CD14-positive monocyte (primary cell): ENCODE measurements at regions not wholly inside any gene's neighbourhood (a gene's known extent, or its start where the extent isn't known, plus 50 kb on each side); places are given as distances from the start of the nearest gene placed in this dataset.

ENCODE experiments used
- DNase-seq, 3 donors: peaks; one replicate each; pipeline ENCODE4 v3.0.0-alpha.2; 2011 to 2022
- H2AFZ ChIP-seq: 2 replicates; pipeline ENCODE4 v1.6.0; 2012; ENCODE audit warnings: mild to moderate bottlenecking, low read depth, low read length, inconsistent platforms; ENCODE audit not compliant: insufficient read depth, poor library complexity, severe bottlenecking
- H3K27ac ChIP-seq, 2 donors: 1 replicate in 1 of 2; 2 replicates in 1 of 2; pipeline ENCODE4 v1.5.1; 2012 to 2013; ENCODE audit warnings: low read length in 2 of 2, control low read depth in 1 of 2, inconsistent platforms in 1 of 2, low read depth in 1 of 2, mild to moderate bottlenecking in 1 of 2
- H3K27me3 ChIP-seq, 2 donors: one replicate each; pipeline versions ENCODE4 v1.6.0 to v1.6.1; 2011 to 2013; ENCODE audit warnings: low read length in 2 of 2; ENCODE audit not compliant: control insufficient read depth in 2 of 2, insufficient read depth in 2 of 2
- H3K36me3 ChIP-seq, 2 donors: replicated peaks in 1 of 2; 1 replicate in 1 of 2; 2 replicates in 1 of 2; pipeline versions ENCODE4 v1.5.1 to v1.6.1; 2012 to 2013; ENCODE audit warnings: low read length in 2 of 2, control low read depth in 1 of 2, inconsistent platforms in 1 of 2, mild to moderate bottlenecking in 1 of 2; ENCODE audit not compliant: insufficient read depth in 2 of 2, control insufficient read depth in 1 of 2
- H3K4me1 ChIP-seq, 2 donors: 1 replicate in 1 of 2; 2 replicates in 1 of 2; pipeline versions ENCODE4 v1.5.1 to v1.6.1; 2012 to 2013; ENCODE audit warnings: low read length in 2 of 2, control low read depth in 1 of 2, inconsistent platforms in 1 of 2, mild to moderate bottlenecking in 1 of 2, moderate library complexity in 1 of 2; ENCODE audit not compliant: insufficient read depth in 2 of 2, control insufficient read depth in 1 of 2
- H3K4me2 ChIP-seq: replicated peaks from 2 replicates; pipeline ENCODE3; 2012; ENCODE audit warnings: low read length, moderate library complexity, mild to moderate bottlenecking; ENCODE audit not compliant: poor library complexity, severe bottlenecking; ENCODE audit errors: extremely low read depth
- H3K4me3 ChIP-seq, 3 experiments: fragments of 200-600 bp in 1 of 3; sonication (generic) in 1 of 3; replicated peaks in 1 of 3; 1 replicate in 2 of 3; 2 replicates in 1 of 3; pipeline ENCODE4 v1.5.1; 2011 to 2013; ENCODE audit warnings: low read length in 3 of 3, mild to moderate bottlenecking in 3 of 3, control low read depth in 2 of 3, low read depth in 2 of 3, inconsistent platforms in 1 of 3, moderate library complexity in 1 of 3
- H3K79me2 ChIP-seq: 2 replicates; pipeline ENCODE4 v1.6.0; 2012; ENCODE audit warnings: mild to moderate bottlenecking, control low read depth, inconsistent platforms, low read length, moderate library complexity; ENCODE audit not compliant: insufficient read depth
- H3K9ac ChIP-seq: 2 replicates; pipeline ENCODE4 v1.6.0; 2017; ENCODE audit warnings: low read length, mild to moderate bottlenecking; ENCODE audit not compliant: insufficient read depth, poor library complexity, severe bottlenecking
- H3K9me3 ChIP-seq, 2 donors: replicated peaks in 1 of 2; 1 replicate in 1 of 2; 2 replicates in 1 of 2; pipeline versions ENCODE4 v1.5.1 to v1.6.1; 2012 to 2013; ENCODE audit warnings: low read length in 2 of 2, control low read depth in 1 of 2; ENCODE audit not compliant: control insufficient read depth in 1 of 2, insufficient read depth in 1 of 2
- H4K20me1 ChIP-seq: 2 replicates; pipeline ENCODE4 v1.6.0; 2012; ENCODE audit warnings: mild to moderate bottlenecking, low read length, control low read depth, moderate library complexity; ENCODE audit not compliant: insufficient read depth
- H3K27ac Mint-ChIP-seq, 7 donors: one replicate each; pipeline ENCODE4 v1.8.0; 2020; ENCODE audit warnings: mild to moderate bottlenecking in 7 of 7, mixed read lengths in 7 of 7, moderate library complexity in 6 of 7, inconsistent platforms in 2 of 7
- H3K27me3 Mint-ChIP-seq, 3 donors: one replicate each; pipeline ENCODE4 v1.8.0; 2021 to 2022; ENCODE audit warnings: low read depth in 3 of 3, mild to moderate bottlenecking in 3 of 3, mixed read lengths in 3 of 3, moderate library complexity in 3 of 3, inconsistent platforms in 1 of 3
- H3K36me3 Mint-ChIP-seq, 2 donors: one replicate each; pipeline ENCODE4 v1.8.0; 2020; ENCODE audit warnings: mixed read lengths in 2 of 2, inconsistent platforms in 1 of 2, mild to moderate bottlenecking in 1 of 2
- H3K4me1 Mint-ChIP-seq: one replicate; pipeline ENCODE4 v1.8.0; 2020; ENCODE audit warnings: mild to moderate bottlenecking, mixed read lengths
- H3K4me3 Mint-ChIP-seq, 2 donors: one replicate each; pipeline ENCODE4 v1.8.0; 2020; ENCODE audit warnings: mild to moderate bottlenecking in 2 of 2, mixed read lengths in 2 of 2, moderate library complexity in 1 of 2
- H3K9me3 Mint-ChIP-seq, 7 donors: one replicate each; pipeline ENCODE4 v1.8.0; 2020 to 2022; ENCODE audit warnings: mixed read lengths in 7 of 7, mild to moderate bottlenecking in 6 of 7, moderate library complexity in 6 of 7, inconsistent platforms in 2 of 7
- CTCF ChIP-seq: fragments of 200-600 bp; IDR thresholded peaks from one replicate; pipeline ENCODE4 v1.8.0; 2022; ENCODE audit warnings: antibody characterized with exemption, mild to moderate bottlenecking
- WGBS: methylation state at CpG from one replicate; pipeline ENCODE4 v1.1.5; 2013; ENCODE audit warnings: missing lambda C conversion rate; ENCODE audit not compliant: insufficient coverage; 5-methylcytosine and 5-hydroxymethylcytosine counted together
- intact Hi-C, 2 donors: fragments of 100-400 bp; cut with micrococcal nuclease; formaldehyde crosslinking; loops; one replicate each; pipeline versions ENCODE4 v1.15.0 to v1.15.1; 2023

- no peak overlapping the region for H3K9ac ChIP-seq
- no CpG with 5 or more reads among the region's 6 CpGs for WGBS
- Mint-ChIP-seq H3K4me3 (no peak overlapping the region), H3K36me3 (no peaks in the 10 kb centered on the region), H3K4me1 (no peaks in the 10 kb centered on the region), H3K27ac (no peak overlapping the region), H3K9me3 (peaks cover 0 to 13% (median 2%) of the 10 kb centered on the region in 7 donors), H3K27me3 (no peaks in the 10 kb centered on the region)
- no peaks in the 10 kb centered on the region for H3K27me3 ChIP-seq
- no peak for DNase-seq
- TF ChIP-seq CTCF = no peak
- intact Hi-C loops = no loop called here
- H3K4me1 ChIP-seq = no peaks in the 10 kb centered on the region
- no peak overlapping the region for H2AFZ ChIP-seq
- no peak overlapping the region for H3K4me2 ChIP-seq
- H4K20me1 ChIP-seq = no peaks in the 10 kb centered on the region
- no peaks in the 10 kb centered on the region for H3K36me3 ChIP-seq
- H3K9me3 ChIP-seq = peaks cover 0 to 3% of the 10 kb centered on the region in 2 donors
- no peaks in the 10 kb centered on the region for H3K79me2 ChIP-seq
- H3K27ac ChIP-seq = no peak overlapping the region
- no peak overlapping the region for H3K4me3 ChIP-seq
Measured at GRCh38 chr7:16211402-16211925, 209.9 kb downstream of the CRPPA start.

- Mint-ChIP-seq H3K27me3 (no peaks in the 10 kb centered on the region), H3K36me3 (no peaks in the 10 kb centered on the region), H3K9me3 (peaks cover 0 to 8% (median 2%) of the 10 kb centered on the region in 7 donors), H3K4me1 (no peaks in the 10 kb centered on the region), H3K27ac (no peak overlapping the region), H3K4me3 (no peak overlapping the region)
- Histone ChIP-seq H3K4me3 (no peak overlapping the region), H3K79me2 (no peaks in the 10 kb centered on the region), H3K4me1 (no peaks in the 10 kb centered on the region), H3K27me3 (no peaks in the 10 kb centered on the region), H4K20me1 (no peaks in the 10 kb centered on the region), H3K4me2 (no peak overlapping the region), H3K36me3 (no peaks in the 10 kb centered on the region), H3K9ac (no peak overlapping the region), H3K27ac (no peak overlapping the region), H3K9me3 (peaks cover 0 to 3% of the 10 kb centered on the region in 2 donors), H2AFZ (no peak overlapping the region)
- no peak for TF ChIP-seq CTCF
- no peak for DNase-seq
- intact Hi-C loops = no loop called here
- 86% methylated on average over 1 of the region's 2 CpGs for WGBS
Measured at GRCh38 chr7:16210171-16210570, 211.2 kb downstream of the CRPPA start.
